ENCODE measurements at regions not wholly inside any gene's neighbourhood (a gene's known extent, or its start where the extent isn't known, plus 50 kb on each side); places are given as distances from the start of the nearest gene placed in this dataset.

DNA sequence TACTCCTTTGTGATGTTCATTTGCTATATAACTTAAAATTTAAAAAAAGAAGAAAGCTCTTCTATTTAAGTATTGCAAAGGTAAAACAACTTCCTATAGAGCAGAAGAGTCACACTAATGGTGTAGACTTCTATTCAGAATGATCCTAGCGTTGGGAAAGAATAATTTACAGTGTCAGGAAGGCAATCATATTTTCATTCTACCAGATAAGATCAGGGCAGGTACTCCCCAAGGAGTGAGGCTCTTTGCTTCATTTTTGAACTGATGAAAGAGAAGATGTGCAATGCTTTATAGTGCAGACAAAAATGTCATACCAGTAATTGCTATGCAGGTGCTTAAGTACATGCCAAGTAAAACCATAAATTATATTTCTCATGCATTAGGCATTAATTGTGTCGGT is 1193.0 kb downstream of the PCDH9 start:
- TF ChIP-seq EP300 (IDR thresholded peaks at IDR 0.05) (no peak), POLR2A (IDR thresholded peaks at IDR 0.05; ENCODE audit: low read depth) (no peak)
- TF ChIP-seq, protein P1, sequence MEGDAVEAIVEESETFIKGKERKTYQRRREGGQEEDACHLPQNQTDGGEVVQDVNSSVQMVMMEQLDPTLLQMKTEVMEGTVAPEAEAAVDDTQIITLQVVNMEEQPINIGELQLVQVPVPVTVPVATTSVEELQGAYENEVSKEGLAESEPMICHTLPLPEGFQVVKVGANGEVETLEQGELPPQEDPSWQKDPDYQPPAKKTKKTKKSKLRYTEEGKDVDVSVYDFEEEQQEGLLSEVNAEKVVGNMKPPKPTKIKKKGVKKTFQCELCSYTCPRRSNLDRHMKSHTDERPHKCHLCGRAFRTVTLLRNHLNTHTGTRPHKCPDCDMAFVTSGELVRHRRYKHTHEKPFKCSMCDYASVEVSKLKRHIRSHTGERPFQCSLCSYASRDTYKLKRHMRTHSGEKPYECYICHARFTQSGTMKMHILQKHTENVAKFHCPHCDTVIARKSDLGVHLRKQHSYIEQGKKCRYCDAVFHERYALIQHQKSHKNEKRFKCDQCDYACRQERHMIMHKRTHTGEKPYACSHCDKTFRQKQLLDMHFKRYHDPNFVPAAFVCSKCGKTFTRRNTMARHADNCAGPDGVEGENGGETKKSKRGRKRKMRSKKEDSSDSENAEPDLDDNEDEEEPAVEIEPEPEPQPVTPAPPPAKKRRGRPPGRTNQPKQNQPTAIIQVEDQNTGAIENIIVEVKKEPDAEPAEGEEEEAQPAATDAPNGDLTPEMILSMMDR (IDR thresholded peaks at IDR 0.05): no peak

All from esophagus muscularis mucosa (tissue), 4 donors.